ENCODE measurements at regions not wholly inside any gene's neighbourhood (a gene's known extent, or its start where the extent isn't known, plus 50 kb on each side); places are given as distances from the start of the nearest gene placed in this dataset.
A peak's percentile ranks its signal among the peaks of the same experiment; 100 is the strongest.

DNA sequence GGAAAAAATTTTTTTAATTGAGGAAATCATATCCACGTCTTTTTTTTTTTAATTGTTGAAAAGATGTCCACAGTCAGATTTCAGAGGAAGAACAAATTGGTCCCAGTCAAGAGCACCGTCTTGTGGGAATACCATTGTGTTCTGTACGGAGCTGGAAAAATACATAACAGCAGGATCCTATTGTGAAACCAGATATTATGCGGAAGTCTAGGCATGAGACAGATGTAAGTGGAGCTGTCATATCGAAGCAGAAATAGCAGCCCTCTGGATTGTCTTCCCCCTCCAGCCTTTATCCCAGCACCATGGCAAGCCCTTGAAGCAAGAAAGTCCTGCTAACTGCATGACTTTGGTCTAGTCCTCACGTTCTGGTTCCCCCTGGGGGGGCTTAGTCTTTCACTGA is 391.6 kb upstream of the ASIC2 start:
- Histone ChIP-seq H3K4me3 (ENCODE audit: low read depth, low read length, poor library complexity, severe bottlenecking) (no peak overlapping the region), H3K9me2 (ENCODE audit: low read depth, low read length) (no peaks in the 10 kb centered on the region), H3K79me2 (ENCODE audit: insufficient read depth, low read length) (no peaks in the 10 kb centered on the region), H3K9ac (ENCODE audit: low read length) (no peak overlapping the region), H3F3A (ENCODE audit: insufficient read depth, low read length) (no peaks in the 10 kb centered on the region), H3K27me3 (ENCODE audit: insufficient read depth, low read length) (no peaks in the 10 kb centered on the region), H3K27ac (ENCODE audit: low read depth, low read length, poor library complexity, severe bottlenecking) (no peak overlapping the region), H2AFZ (ENCODE audit: low read length) (no peak overlapping the region), H3K9me3 (ENCODE audit: low read length) (no peaks in the 10 kb centered on the region), H3K4me2 (ENCODE audit: low read length) (no peak overlapping the region), H4K20me1 (ENCODE audit: insufficient read depth, low read length) (no peaks in the 10 kb centered on the region), H3K36me3 (ENCODE audit: insufficient read depth, low read length) (no peaks in the 10 kb centered on the region), H3K4me1 (ENCODE audit: insufficient read depth, low read length, severe bottlenecking) (no peaks in the 10 kb centered on the region)
- TF ChIP-seq EZH2 (IDR thresholded peaks at IDR 0.05; ENCODE audit: borderline replicate concordance, low read length) (no peak), CTCF (IDR thresholded peaks at IDR 0.05; ENCODE audit: low read length) (no peak)

- H3K4me1 ChIP-seq (ENCODE audit: insufficient read depth, low read length, severe bottlenecking), result no peaks in the 10 kb centered on the region
- H3K9me2 ChIP-seq (ENCODE audit: low read depth, low read length), result no peaks in the 10 kb centered on the region
- H3K36me3 ChIP-seq (ENCODE audit: insufficient read depth, low read length), result no peaks in the 10 kb centered on the region
- H3K27me3 ChIP-seq (ENCODE audit: insufficient read depth, low read length), result no peaks in the 10 kb centered on the region
- no peak overlapping the region for H3K27ac ChIP-seq (ENCODE audit: low read depth, low read length, poor library complexity, severe bottlenecking)
- no peak overlapping the region for H2AFZ ChIP-seq (ENCODE audit: low read length)
- H3K9me3 ChIP-seq (ENCODE audit: low read length), result no peaks in the 10 kb centered on the region
- no peaks in the 10 kb centered on the region for H3K79me2 ChIP-seq (ENCODE audit: insufficient read depth, low read length)
- no peak overlapping the region for H3K4me2 ChIP-seq (ENCODE audit: low read length)
- H3K9ac ChIP-seq (ENCODE audit: low read length), result no peak overlapping the region
- no peak overlapping the region for H3K4me3 ChIP-seq (ENCODE audit: low read depth, low read length, poor library complexity, severe bottlenecking)
- H4K20me1 ChIP-seq (ENCODE audit: insufficient read depth, low read length), result no peaks in the 10 kb centered on the region
- TF ChIP-seq CTCF (IDR thresholded peaks at IDR 0.05; ENCODE audit: low read length) (peak; percentile 52), EZH2 (IDR thresholded peaks at IDR 0.05; ENCODE audit: borderline replicate concordance, low read length) (no peak)
- no peaks in the 10 kb centered on the region for H3F3A ChIP-seq (ENCODE audit: insufficient read depth, low read length)
Observed at GRCh38 chr17:33686171-33686570, 393.1 kb upstream of the ASIC2 start.

- Histone ChIP-seq H3F3A (ENCODE audit: insufficient read depth, low read length) (no peaks in the 10 kb centered on the region), H3K27me3 (ENCODE audit: insufficient read depth, low read length) (no peaks in the 10 kb centered on the region), H3K79me2 (ENCODE audit: insufficient read depth, low read length) (no peaks in the 10 kb centered on the region), H3K9me2 (ENCODE audit: low read depth, low read length) (no peaks in the 10 kb centered on the region), H3K9ac (ENCODE audit: low read length) (no peak overlapping the region), H3K4me1 (ENCODE audit: insufficient read depth, low read length, severe bottlenecking) (no peaks in the 10 kb centered on the region), H3K4me3 (ENCODE audit: low read depth, low read length, poor library complexity, severe bottlenecking) (no peak overlapping the region), H3K27ac (ENCODE audit: low read depth, low read length, poor library complexity, severe bottlenecking) (no peak overlapping the region), H3K9me3 (ENCODE audit: low read length) (no peaks in the 10 kb centered on the region), H2AFZ (ENCODE audit: low read length) (no peak overlapping the region), H3K4me2 (ENCODE audit: low read length) (no peak overlapping the region), H3K36me3 (ENCODE audit: insufficient read depth, low read length) (no peaks in the 10 kb centered on the region), H4K20me1 (ENCODE audit: insufficient read depth, low read length) (no peaks in the 10 kb centered on the region)
- TF ChIP-seq EZH2 (IDR thresholded peaks at IDR 0.05; ENCODE audit: borderline replicate concordance, low read length), result no peak
- no peak for TF ChIP-seq CTCF (IDR thresholded peaks at IDR 0.05; ENCODE audit: low read length)
Observed at GRCh38 chr17:33687831-33688230, 394.7 kb upstream of the ASIC2 start.
